Stimulated activated CD4-positive, alpha-beta T cell treated with anti-CD3 and anti-CD28 coated beads, Interleukin-2, amount 100 ng/mL, for 24 hours (primary cell): ENCODE measurements at regions not wholly inside any gene's neighbourhood (a gene's known extent, or its start where the extent isn't known, plus 50 kb on each side); places are given as distances from the start of the nearest gene placed in this dataset.
"Not testable (repeated sequence)": the region's sequence is repeated elsewhere in the genome, so short reads cannot be mapped to it uniquely, and the experiment has no call there.

ENCODE experiments used
- DNase-seq, 2 donors: peaks; one replicate each; pipeline ENCODE4 v3.0.0-alpha.2; 2020

DNA sequence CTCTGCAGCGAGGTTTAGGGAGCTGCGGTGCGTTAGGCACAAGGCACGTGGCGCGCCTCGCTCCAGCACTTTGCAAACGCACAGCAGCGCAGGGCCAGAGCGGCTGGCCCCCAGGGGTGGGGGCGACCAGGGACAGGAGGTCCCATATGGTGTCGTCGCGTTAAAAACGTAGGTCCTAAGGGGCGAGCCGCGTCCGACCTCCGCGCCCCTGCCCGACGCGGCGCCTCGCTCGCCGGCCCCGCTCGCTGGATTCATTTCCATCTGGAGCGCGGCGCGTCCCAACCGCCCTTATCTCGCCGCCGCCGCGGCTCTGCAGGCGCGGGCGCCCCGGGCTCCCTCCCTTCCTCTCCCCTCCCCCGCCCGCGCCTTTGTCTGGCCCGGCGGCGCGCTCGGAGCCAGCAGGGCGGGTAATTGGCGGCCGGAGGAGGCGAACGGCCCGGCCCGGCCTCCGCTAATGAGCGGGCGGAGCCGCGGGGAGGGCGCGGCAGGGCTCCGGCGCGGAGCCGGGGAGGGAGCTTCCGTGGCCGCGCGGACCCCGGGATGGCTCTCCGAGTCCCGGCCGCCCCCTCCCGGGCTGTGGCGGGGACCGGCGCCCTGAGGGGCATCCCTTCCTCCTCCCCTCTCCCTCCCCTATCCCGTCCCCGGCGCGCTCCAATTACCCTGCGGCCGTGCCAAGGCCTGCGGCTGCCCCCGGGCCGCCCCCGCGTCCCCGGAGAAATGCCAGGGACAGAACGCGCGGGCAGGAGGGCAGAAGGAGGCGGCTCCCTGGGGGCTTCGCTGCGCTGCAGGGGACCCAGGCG lies 409.0 kb downstream of the BCOR start:
- peak in 1 of 2 donors; percentile 45 for DNase-seq

DNA sequence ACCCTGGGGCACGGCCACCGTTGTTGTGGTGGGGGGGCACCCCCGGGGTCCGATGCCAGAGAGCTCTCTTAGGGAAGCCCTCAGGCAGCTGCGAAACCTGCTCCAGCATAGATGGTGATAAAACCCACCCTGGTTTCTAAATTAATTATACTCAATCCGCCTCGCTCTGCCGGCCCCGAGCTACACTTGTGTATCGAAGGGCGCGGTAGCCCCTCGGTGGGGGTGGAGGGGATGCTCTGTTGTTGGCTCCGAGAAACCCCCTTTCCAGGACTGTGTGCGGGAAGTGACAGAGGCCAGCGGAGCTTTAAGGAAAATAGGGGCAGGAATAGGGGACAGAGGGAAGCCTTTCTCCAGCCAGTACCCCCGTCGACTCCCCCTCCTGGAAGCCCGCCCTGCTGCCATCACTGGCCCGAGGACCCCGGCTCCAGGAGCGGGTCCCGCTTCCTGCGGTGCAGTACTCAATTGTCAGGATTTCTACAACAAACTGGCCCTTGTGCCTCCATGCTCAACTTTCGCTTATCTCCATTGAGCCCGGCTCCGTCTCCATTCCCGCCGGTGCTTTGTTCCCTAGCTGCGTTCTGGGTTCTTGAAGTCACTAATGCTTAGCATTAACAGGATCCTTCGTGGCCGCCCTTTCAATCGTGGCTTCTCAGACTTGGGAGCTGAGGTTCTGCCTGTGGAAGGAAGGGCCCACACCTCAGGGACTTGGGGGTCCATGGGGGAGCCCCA lies 408.2 kb downstream of the BCOR start:
- DNase-seq: no peak

DNA sequence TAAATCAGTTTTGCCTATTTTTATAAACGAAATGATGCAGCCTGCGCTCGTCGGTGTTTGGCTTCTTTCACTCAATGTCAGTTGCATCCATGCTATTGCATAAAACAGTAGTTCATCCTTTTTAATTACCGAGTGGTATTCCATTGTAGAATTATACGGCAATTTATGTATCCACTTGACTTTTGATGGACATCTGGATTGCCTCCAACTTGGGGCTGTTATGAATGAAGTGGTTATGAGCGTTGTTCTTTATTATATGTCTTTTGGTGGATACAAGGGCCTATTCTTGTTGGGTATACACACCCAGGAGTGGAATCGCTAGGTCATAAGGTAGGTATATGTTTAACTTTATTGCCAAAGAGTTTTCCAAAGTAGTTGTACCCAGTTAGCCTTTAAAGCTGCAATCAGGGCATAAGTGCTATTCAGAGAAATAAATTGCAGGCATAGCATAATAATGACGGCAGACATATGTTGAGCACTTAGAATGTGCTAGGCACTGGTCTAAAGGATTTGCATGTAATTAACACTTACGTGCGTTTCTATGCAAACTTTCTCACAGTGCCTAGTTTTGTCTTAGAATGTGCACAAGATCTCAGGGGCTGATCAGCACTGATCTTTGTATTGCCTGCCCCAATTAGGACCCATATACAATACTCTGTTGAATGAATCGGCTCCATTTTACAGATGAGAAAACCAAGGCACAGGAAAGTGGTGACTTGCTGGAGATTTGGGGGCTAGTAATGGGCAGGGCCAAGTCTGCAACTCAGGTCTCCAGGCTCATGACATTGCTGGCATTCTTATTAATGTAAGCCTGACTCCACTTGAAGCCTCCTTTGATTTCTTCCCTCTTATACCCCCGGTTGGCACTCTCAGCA lies 407.0 kb downstream of the BCOR start:
- DNase-seq: no peak

DNA sequence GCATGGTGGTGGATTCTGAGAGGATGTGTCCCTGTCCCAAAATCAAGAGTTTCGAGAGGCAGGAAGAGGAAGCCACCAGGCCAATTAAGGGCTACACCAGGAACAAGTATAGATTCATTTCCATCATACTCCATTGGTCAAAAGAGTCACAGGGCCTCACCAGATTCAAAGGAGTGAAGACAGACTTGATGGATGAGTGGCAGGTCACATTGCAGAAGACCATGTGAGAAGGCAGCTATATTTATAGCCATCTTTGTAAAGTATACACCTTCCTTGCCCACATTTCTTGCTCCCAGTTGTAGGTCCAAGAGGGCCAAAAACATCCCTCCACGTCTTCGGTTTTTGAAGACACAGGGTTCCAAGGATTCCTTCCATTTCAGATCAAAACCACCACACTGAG lies 406.0 kb downstream of the BCOR start:
- no peak for DNase-seq

DNA sequence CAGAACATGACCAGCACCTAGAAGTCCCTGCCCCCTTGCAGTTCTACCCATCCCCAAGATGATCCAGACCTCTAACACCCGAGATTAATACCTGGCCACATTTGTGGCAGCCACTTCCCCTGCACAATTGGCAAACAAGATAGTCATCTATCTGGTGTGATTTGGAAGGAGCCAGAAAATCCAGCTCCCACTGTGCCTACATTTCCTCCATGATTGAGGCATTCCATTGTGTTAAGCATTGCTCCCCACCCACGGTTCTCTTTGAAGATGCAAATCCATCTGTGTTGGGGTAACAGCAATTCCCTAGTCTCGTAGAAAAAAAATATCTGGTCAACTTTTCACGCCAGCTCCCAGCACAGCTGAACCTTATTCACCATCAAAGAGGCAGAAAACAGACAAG lies 405.0 kb downstream of the BCOR start:
- DNase-seq: no peak

DNA sequence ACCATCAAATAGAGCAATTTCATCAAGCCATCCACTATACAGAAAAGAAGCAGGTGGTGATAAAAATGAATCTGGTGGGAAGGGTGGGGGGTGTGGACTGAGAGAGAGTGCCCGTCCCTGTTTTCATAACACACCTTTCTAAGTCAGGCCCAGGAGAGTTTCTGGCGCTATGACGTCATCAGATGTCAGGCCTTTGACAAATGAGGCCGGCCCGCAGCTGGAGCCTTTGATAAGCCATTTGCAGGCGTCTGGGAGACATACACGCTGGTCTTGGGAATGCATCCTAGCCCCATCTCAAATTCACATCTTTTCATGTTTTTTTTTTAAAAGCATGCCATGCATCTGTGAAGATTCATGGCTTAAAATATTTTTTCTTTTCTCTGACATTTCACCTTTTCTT lies 404.5 kb downstream of the BCOR start:
- no peak for DNase-seq

DNA sequence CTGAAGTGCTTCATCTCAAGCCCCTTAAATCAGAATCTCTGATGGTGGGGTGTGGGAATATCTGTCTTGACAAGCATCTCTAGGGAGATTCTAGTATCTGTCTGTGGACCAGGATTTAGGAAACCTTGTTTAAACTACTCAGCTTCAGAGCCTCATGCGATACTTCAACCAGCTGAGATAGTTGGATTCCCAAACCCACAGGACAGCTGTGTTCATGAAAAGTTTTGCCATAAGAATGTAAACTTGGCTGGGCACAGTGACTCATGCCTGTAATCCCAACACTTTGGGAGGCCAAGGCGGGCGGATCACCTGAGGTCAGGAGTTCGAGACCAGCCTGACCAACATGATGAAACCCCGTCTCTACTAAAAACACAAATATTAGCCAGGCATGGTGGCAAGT lies 395.1 kb downstream of the BCOR start:
- DNase-seq: not testable (repeated sequence)

DNA sequence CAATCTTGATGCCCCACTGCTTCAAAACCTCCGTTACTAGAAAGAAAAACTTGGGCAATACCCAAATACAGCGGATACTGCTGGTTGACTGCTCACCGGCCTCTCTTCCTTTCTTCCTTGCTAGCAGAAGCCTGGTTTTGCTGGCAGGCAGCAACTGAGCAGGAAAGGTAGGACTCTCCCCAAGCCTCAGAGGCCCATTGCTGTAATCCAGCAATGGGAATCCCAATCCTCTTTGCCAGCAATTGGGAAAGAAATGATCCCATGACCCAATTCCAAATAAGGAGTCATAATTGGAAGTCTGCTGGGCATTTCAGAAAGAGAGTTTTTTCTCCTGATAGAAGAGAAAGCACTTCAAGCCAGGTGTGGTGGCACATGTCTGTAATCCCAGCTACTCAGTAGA lies 394.5 kb downstream of the BCOR start:
- no peak for DNase-seq

DNA sequence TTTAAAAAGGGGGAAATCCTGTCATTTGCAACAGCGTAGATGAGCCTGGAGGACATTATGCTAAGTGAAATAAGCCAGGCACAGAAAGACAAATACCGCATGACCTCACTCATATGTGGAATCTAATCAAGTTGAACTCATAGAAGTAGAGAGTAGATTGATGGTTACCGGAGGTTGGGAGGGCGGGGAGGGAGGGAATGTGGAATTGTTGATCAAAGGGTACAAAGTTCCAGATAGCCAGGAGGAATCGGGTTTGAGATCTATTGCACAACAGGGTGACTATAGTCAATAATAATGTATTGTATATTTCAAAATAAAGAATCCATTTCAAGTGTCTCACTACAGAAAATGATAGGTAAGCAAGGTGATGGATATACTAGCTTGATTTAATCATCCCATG lies 393.2 kb downstream of the BCOR start:
- no peak for DNase-seq

DNA sequence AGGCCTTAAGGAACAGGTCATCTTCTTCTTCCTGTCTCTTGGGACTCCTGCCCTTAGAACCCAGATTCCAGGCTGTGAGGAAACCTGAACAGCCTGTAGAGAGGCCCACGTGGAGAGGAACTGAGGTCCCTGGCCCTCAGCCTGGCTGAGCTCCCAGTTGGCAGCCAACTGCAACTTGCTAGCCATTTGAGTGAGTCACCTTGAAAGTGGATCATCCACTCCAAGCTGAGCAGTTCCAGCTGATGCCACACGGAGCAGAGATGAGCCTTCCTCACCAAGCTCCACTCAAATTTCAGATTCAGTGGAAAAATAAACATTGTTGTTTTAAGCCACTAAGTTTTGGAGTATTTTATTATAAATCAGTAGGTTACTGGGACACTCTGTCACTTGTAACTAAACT lies 392.5 kb downstream of the BCOR start:
- DNase-seq: no peak

DNA sequence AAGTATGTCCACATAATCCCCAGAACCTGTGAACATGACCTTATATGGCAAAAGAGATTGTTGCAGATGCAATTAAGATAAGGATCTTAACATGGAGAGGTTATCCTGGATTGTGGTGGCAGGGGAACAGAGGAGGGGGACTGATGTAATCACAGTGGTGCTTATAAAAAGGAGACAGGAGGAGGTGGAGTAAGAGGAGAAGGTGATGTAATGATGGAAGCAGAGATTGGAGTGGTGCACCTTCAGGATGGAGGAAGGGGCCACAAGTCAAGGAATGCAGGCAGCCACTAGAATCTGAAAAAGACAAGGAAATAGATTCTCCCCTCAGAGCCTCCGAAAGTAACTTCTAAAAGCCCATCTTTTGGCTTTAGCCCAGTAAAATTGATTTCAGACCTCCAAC lies 388.4 kb downstream of the BCOR start:
- DNase-seq: no peak

DNA sequence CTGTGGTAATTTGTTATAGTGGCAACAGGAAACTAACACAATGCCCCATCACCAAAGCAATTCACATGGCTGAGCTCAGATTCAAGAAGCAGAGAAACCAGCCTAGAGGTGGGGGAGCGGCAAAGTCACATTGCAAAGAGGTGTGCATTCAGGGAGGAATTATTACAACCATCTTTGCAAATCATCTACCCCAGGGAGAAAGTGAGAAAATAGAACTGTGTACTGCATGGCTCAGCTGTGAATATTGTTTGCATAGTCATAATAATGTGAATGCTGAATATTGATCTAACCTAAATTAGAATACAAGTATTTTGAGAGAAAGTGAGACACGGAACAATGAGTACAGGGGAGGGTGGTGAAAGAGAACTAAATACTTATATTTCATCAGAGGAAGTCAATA lies 387.9 kb downstream of the BCOR start:
- DNase-seq: no peak

DNA sequence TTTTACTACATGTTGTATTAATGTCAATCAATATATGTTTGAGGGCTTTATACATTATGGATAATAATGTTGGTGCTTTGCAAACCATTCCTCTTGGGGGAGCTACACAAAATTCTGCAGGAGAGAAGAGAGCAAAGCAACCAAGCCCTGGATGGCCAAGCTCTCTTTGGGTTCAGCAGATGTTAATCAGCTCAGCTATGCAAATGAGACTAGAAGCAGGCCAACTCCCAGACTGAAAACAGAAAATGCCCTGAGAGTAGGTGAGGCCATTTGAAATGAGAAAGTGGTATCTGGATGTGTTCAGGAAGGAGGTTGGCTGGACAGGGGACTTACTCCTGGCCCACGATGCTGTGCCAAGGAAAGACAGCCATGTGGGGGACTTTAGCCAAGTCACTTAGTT lies 387.0 kb downstream of the BCOR start:
- DNase-seq: no peak

DNA sequence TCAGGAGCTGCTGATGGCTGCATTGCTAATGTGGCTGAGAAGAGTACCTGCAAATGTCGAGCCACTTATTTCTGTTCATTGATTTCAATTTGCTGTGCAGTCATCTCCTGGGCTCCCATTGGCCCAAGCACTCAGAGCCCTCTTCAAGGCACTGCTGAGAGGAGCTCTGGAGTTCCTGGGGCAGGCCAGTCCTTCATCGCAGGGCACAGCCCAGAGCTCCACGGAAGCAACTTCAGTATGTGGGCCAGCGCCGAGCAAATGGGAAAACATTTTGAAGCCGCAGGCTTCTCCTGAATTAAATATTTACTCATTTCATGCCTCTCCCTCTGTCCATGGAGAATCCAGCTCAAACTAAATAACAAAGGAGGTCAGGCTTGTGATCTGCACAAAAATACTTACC lies 383.3 kb downstream of the BCOR start:
- DNase-seq: no peak

DNA sequence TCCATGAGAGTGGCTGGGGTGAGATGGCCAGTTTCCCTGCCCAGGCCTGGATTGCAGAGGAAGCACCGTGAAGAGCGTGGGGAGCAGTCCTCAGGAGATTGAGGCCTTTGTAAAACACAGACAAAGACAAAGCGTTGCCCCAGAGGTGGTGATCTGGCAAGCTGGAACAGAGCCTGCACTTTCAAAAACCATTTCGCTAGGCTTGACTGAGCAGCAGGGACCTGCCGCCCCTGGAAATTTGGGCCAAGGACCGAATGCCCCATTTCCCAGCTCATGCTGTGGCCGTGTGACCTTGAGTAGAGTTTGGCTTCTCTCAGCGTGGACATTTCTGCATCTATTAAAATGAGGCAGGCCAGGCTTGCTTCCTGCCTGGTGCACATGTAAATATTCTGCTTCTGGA lies 381.4 kb downstream of the BCOR start:
- DNase-seq: no peak

DNA sequence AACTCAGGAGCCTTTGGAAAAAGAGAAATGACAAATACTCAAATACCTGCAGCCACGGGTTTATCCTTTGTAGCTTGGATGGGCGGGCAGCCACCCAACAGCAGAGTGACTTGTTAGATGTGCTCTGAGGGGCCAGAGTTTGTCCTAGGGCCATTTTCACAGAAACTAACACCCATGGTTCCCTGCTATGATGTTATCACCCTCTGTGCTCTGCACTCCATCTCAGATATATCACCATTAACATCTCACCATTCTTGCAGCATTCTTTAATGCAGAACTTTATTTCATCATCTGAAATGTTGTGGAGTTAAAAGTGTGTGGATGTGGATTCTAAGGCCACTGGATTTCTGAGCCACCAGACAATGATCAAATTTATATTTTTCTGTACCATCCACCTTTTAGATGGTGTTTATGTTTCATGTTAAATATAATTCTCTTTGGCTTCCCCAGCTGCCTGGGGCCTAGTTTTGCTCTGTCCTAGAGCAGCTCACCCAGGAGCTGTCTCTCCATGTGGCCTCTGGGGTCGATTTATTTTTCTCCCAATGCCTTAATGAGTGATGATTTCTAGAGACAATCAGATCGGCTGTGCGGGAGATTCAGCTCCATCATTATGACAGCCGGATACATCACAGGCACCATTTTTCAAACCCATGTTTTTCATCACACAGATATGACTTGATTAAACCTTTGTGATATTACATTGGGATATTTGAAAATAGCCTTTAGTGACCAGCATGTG lies 380.8 kb downstream of the BCOR start:
- no peak for DNase-seq

DNA sequence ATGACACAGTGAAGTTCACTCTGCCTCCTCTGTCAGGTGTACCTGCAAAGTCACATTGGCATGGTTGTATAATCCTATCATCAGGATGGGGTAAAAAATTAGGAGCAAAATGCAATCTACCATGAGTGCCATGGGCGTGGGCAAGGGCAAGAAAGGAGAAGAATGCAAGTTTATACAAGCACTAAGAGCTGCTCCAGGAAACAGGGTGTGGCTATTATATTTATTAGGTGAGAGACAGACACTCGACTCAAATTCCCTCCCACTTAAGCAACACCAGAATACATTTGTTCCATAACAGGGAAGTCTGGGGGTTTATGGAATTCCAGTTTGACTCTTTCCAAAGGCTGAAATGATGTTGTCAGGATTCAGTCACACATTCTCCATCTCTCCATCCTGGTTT lies 378.8 kb downstream of the BCOR start:
- no peak for DNase-seq

DNA sequence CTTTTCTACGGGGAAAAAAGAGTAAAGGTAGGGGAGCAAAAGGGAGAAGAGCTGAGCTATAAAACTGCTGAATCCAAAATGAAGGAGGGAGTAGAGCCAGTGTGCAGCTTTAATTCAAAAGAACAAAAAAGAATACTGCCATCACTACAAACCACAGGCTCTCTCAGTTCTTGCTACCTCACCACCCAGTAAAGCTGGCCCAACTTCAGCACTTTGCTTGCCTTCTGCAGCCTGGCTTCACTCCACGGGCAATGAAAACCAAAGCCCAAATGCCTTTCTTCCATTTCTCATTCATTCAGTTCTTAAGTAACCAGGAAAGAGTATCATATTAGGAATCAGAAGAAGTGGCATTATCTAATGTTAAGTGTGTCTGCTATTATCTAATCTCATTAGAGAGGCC lies 376.8 kb downstream of the BCOR start:
- no peak for DNase-seq

DNA sequence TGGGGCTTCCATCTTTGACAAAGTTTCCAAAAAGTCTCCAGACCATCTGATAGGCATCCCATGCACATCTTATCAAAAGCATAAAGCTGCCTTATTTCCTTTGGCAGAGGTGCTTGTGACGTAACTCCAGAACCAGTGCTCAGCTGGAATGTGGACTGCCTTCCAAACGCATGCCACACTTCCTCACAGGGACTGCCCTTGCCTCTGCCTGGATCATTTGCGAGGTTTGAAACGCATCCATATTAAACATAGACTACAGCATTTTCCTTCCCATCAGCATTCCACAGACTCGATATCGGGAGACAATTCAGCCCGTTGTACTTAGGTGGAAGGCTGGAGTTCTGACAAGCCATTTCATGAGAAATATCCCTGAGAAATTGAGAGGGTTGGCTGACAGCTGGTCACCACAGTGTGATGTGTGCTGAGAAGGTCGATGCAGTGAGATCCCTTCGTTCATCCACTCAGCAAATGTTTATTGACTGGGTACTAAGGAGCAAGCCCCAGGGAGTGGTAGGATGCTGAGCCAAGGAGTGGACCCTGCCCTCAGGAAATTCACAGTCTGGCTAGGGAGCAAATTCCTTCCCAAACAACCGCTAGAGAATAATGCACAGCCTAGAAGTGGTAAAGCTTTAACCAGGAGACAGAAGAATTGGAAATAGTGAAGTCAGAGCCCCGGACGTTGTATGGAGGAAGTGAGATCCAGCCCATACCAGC lies 376.0 kb downstream of the BCOR start:
- DNase-seq: no peak

DNA sequence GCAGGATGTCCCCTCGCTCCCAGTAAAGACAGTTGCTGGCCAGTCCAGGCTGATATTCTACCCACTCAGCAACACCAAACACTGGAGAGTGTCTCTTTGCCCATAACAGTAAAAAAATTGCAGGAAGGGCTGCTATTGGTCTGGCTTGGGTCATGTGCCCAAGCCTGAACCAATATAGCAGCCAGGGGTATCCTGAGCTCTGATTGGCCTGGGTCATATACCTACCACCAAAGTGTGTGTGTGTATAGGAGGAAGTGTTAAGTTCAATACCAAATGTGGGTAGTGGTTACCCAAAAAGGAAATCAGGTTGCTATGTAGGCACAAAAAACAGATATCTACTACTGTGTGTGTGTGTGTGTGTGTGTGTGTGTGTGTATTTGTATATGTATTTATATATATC lies 373.2 kb downstream of the BCOR start:
- DNase-seq: no peak

DNA sequence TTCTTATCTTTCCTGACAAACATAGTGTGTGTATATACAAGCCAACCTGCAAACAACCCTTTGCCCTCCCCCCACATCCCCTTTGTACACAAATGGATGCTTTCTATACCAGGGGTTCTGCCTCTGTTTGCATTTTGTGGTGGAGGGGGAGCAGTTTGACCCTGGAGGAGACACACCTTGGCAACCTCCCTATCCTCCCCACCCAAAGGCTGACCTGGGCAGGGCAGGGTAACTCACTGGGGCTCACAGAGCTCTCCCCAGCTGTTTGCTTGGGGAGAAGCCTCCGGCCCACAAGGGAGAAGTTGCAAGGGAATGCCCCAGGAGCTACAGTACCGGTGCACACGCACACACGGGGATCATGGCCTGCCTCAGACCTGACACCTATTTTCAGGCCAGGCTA lies 372.6 kb downstream of the BCOR start:
- no peak for DNase-seq

DNA sequence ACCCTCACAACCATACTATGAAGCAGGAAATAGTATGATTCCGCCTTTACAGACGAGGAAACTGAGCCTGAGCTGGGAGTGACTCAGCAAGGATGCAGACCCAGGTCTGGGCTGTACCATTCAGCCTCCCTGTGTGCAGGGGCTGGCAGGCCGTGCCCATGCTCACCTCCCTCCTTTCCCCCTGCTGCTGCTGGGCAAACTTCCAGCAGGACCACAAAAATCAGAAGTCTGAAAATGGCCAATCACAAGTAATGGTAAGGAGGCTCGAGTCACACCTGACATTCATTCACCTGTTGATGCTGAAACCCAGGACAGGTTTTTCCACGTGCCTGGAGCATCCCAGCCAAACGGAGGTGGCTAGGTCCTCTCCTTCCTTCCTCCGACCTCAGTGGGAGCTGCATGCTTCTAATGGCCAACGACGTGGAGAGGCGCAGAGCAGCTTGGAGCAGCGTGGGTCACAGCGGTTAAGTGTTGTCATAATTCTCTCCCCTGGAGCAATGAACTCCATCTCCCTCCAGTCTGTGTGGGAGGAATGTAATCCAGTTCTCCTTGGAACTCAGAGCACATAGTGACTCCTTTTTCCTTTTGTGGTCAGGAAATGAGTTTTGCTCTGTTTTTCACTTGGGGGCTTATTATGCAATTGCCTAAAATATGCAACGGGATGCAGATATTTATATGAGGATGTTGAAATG lies 371.7 kb downstream of the BCOR start:
- no peak for DNase-seq
